ENCODE measurements at regions not wholly inside any gene's neighbourhood (a gene's known extent, or its start where the extent isn't known, plus 50 kb on each side); places are given as distances from the start of the nearest gene placed in this dataset.
"Not testable (repeated sequence)": the region's sequence is repeated elsewhere in the genome, so short reads cannot be mapped to it uniquely, and the experiment has no call there.

DNA sequence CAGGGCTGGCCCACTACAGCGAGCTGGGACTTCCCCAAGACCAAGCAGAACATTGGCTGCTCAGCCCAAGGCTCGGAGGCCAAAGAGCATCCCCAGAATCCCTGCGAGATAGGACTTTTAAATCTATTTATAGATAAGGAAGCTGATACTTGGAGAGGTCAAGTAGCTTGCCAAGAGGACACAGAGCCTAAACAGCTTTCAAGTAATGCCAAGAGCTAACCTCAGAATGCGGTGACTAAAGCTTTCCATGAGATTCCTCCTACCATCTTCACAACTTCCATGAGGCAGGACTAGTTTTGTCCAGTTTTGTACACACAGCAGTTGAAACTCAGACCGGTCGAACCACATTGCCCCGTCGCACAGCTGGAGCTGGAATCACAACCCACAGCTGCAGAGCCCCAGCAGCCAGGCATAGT is 168.1 kb upstream of the TOP1 start:
- no peak for ATAC-seq

GRCh38 chr20:40861427-40862008 is 167.1 kb upstream of the TOP1 start:
- ATAC-seq, result no peak

- no peak for ATAC-seq
These were observed 165.2 kb upstream of the TOP1 start for GRCh38 chr20:40863355-40863919.

GRCh38 chr20:40864470-40864869 is 164.2 kb upstream of the TOP1 start:
- no peak for ATAC-seq

GRCh38 chr20:40865095-40865494 is 163.5 kb upstream of the TOP1 start:
- ATAC-seq, result no peak

DNA sequence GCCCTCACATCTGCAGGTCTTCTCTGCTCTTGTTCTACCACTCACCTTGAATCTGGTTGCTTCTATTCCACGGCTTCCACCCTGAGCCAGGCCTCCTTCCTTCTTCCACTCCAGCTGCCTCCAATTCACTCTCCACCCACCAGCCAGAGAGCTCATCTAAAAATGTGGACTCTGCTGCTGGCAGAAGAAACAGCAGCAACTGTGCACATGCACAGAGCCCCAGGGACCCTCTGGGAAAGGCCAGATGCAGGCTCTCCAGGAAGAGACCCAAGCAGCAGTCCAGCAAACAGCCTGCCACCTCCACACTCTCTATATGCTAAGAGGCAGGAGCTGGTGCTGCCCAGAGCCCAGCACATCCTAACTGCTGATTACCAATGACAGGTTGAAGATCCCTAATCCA is 162.6 kb upstream of the TOP1 start:
- no peak for ATAC-seq

DNA sequence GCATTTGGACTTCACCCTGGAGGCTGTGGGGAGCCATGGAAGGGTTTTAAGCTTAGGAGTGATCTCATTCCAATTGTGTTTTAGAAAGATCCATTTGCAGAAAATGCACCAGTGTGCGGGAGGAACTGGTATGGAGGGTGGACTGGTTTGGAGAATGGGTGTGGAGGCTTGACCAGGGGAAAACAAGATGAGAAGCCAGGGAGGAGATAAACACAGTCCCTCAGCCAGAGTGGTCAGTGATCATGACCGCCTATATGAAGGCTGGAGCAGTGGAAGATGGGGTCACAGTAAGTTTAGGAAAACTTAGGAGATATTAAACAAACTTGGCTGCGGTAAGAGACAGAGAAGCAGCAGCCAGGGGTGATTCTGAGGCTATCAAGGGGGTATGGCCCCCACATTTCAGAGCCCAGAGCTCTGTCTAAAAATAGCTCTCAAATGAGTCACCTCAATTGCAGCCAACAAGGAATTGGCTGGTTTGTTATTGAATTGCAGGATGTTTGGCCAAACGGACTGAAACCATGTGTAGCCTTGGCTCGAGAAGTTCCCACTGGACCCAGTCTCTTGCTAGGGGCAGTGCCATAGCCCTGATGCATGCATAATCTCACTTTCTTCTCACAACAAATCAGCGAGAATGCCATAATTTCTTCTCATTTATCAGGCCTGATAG is 159.9 kb upstream of the TOP1 start:
- no peak for ATAC-seq

DNA sequence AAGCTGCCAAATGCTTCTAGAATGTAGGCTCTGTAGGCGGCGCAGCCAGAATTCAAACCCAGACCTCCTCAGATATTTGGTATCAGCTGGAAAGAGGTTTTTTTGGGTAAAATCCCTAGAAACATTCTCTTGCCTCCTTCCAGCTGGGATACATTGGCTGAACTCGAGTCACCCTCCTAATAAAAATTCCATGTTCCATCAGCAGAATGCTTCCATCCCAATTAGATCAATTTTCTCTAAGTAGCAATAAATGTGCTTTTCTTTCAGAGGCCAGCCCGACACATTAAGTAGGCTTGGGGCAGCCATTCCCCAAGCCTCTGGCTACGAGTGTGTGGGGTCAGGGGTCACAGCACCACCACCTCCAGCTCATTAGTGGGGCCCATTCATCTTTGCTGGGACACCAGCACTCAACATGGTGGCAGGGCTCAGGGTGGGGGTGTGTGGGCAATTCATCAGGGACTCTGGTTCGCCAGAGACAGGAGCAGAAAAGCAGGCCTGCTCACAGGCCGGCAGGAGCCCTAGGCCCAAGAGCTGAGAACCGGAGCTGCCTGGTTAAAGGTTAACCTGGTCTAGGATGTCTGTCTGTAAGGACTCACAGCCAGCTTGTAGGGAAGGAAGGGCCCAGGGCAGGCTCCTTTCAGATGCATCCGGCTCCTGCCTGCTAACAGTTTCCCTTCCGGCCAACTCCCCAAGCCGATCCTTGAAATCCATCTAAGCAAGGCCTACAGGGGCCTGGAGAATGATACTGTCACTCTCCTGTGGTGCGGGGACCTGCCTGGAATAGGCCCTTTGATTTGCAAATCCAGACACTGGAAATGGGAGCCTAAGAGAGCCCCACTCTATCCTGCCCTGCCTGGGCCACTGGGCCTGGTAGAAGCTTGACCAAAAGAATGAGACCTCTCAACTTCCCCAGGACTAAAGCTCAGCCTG is 159.1 kb upstream of the TOP1 start:
- ATAC-seq, result no peak

DNA sequence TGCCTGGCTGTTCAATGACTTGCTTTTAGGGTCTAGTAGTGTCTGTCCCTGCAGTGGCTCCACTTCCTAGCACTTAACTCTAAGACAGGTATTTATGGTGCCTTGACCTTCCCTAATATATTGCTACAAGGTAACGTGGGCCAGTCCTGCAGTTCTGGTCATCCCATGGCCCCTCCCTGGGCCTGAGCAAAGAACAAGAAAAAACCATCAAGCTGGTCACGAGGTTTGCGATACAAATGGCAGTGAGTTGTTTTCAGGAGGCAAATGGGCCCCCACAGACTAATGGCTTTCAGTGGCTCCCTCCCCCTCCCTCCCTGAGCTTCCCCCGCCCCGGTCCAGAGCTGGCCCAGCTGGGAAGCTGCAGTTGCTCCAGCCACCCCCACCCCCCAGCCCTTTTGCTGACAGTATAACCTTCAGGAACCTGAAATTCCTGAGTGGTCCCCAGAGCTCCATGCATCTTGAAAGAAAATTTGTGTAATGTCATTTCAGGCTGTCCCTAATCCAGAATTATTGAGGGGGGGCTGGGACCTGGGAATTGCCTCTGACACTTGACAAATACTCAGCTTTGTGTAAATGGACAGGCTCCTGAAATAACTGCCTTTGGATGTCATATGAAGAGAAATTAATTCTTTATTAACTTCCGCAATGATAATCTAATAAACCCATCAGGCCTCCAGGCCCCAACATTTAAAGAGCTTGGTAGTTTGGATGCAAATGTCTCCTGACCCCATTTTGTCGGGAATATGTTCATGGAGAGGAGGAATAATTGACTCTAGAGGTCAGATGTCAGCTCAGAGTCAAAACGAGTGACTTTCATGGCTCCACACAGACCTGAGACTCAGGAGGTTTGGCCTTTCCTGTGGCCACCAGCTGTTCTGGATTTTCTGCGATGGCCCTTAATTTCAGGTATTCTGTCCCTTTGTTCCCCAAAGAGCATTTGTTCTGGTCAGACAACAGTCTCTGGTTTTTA is 153.2 kb upstream of the TOP1 start:
- ATAC-seq, result no peak

DNA sequence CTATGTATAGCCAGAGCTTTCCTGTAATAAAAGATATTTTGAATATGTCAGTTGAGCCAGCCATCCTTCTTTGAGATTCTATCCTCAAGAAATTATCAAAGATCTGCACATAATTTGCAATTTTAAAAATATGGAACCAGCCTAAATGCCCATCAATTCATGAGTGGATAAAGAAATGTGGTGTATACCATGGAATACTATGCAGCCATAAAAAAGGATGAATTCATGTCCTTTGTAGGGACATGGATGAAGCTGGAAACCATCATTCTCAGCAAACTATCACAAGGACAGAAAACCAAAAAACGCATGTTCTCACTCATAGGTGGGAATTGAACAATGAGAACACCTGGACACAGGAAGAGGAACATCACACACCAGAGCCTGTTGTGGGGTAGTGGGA is 150.5 kb upstream of the TOP1 start:
- ATAC-seq, result not testable (repeated sequence)

GRCh38 chr20:40880063-40880728 is 148.4 kb upstream of the TOP1 start:
- ATAC-seq, result no peak

- ATAC-seq, result no peak
These were observed 147.9 kb upstream of the TOP1 start for GRCh38 chr20:40880729-40881109.

DNA sequence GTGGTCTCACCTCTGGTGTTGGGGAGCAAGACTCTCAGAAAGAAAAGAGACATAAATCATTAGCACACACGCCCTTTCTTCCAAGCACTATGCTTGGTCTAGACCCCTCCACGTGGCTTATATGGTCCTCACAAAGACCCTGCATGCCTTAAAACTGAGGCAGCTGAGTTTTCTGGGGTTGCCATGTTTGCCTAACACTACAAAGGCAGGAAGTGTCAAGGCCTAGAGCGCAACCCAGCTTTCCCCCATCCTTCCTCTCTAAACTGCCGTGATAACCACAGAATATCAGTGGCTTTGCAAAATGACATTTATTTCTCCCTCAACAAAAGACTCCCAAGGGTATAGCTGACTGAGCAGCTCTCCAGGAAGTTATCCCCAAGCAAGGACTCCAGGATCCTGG is 146.5 kb upstream of the TOP1 start:
- ATAC-seq, result no peak

GRCh38 chr20:40883097-40883496 is 145.5 kb upstream of the TOP1 start:
- ATAC-seq, result no peak

DNA sequence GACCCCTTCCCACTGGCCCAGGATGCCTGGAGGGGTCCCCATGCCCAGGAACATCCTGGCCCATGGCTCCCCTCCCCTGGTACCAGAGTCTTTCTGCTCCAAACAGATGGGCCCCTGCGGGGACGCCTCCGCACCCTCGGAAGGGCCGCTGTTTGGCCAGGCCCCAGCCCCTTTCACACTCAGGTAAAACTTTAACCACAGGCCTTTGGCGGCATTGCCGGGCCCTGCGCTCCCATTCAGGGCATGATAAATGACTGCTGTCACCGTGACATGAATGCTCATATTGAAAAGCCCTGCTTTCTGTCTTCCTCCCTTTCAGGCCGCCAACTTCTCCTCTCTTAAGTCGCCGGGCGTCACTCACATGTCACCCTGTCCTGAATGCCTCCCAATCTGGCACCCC is 141.5 kb upstream of the TOP1 start:
- no peak for ATAC-seq

DNA sequence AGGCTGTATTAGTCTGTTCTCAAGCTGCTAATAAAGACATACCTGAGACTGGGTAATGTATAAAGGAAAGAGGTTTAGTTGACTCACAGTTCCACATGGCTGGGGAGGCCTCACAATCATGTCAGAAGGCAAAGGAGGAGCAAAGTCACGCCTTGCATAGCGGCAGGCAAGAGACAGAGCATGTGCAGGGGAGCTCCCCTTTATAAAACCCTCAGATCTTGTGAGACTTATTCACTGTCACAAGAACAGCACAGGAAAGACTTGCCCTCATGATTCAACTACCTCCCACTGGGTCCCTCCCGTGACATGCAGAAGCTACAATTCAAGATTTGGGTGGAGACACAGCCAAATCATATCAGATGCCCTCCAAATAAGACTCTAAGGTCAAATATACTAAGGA is 139.4 kb upstream of the TOP1 start:
- ATAC-seq, result not testable (repeated sequence)

DNA sequence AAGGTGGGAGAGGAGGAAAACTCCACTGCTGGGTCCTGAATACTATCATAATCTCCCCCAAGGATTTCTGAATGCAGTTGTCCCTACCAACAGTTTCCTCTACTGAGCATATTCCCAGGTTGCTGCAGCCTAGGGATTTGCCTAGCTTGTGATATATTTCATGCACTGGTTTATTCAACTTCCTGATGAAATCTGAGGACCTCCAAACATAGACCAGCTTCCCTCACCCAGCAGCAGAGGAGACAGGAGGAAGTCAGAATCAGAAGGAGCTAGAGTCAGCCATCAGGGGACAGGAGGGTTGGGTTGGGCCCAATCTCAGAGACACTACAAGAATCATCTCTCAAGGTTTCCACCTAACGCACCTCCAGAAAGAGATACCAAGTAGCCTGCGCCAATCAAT is 138.4 kb upstream of the TOP1 start:
- ATAC-seq, result no peak

- ATAC-seq, result no peak
These were observed 138.0 kb upstream of the TOP1 start for GRCh38 chr20:40890635-40891034.

- ATAC-seq, result no peak
These were observed 137.3 kb upstream of the TOP1 start for GRCh38 chr20:40891351-40891750.

- ATAC-seq, result no peak
These were observed 136.0 kb upstream of the TOP1 start for GRCh38 chr20:40892642-40893041.

DNA sequence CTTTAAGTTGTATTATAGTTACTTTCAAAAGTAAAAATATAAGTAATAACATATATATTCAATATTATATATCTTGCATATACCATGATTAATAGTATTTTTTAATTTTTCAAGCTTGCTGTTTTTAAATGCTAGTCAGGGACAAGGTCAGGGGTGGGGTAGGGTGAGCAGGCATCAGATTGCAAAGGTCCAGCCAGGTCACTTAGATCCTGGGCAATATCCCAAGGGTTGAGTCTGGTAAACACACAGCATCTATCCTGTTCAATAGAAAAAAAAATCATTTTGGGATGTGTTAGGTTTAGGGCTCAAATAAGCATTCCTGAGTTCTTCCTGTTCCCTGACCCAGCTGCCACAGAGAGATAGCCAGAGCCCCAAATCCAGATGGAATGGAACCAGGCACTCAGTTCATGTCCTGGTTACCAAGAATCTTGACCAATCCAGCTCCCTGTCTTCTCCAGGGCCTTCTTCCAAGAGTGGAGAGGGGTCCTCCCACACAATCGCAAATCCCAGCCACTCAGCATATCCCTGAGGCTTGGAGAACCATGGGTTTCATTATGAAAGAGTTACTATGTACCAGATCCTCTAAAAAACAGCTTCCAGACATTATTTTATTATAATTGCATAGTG is 134.9 kb upstream of the TOP1 start:
- ATAC-seq, result no peak
